ENCODE measurements at regions not wholly inside any gene's neighbourhood (a gene's known extent, or its start where the extent isn't known, plus 50 kb on each side); places are given as distances from the start of the nearest gene placed in this dataset.

- DNase-seq, result peak in 1 of 2 donors; percentile 42
Observed at GRCh38 chr10:4034907-4035598, 250.0 kb upstream of the KLF6 start.

GRCh38 chr10:4033341-4033896 is 248.4 kb upstream of the KLF6 start:
- DNase-seq, result peak in 1 of 2 donors; percentile 41

- no peak for DNase-seq
Observed at GRCh38 chr10:4029866-4030265, 244.9 kb upstream of the KLF6 start.

- DNase-seq, result no peak
Observed at GRCh38 chr10:4028854-4029583, 244.0 kb upstream of the KLF6 start.

GRCh38 chr10:4028027-4028471 is 243.0 kb upstream of the KLF6 start:
- DNase-seq, result no peak

- DNase-seq, result no peak
Observed at GRCh38 chr10:4025339-4025738, 240.3 kb upstream of the KLF6 start.

- DNase-seq, result no peak
Observed at GRCh38 chr10:4024516-4025245, 239.7 kb upstream of the KLF6 start.

GRCh38 chr10:4024027-4024426 is 239.0 kb upstream of the KLF6 start:
- no peak for DNase-seq

- DNase-seq, result no peak
Observed at GRCh38 chr10:4022473-4022872, 237.5 kb upstream of the KLF6 start.

- DNase-seq, result no peak
Observed at GRCh38 chr10:4020631-4021030, 235.6 kb upstream of the KLF6 start.

- no peak for DNase-seq
Observed at GRCh38 chr10:4018054-4018511, 233.1 kb upstream of the KLF6 start.

GRCh38 chr10:4017336-4017735 is 232.3 kb upstream of the KLF6 start:
- DNase-seq, result no peak

- no peak for DNase-seq
Observed at GRCh38 chr10:4016214-4016740, 231.3 kb upstream of the KLF6 start.

- DNase-seq, result no peak
Observed at GRCh38 chr10:4013651-4014121, 228.7 kb upstream of the KLF6 start.

- DNase-seq, result no peak
Observed at GRCh38 chr10:4012848-4013247, 227.8 kb upstream of the KLF6 start.

- DNase-seq, result no peak
Observed at GRCh38 chr10:4011136-4011812, 226.3 kb upstream of the KLF6 start.

- no peak for DNase-seq
Observed at GRCh38 chr10:4008676-4009382, 223.8 kb upstream of the KLF6 start.

- DNase-seq, result no peak
Observed at GRCh38 chr10:4007771-4008170, 222.8 kb upstream of the KLF6 start.

- no peak for DNase-seq
Observed at GRCh38 chr10:4006858-4007257, 221.8 kb upstream of the KLF6 start.

GRCh38 chr10:4006051-4006450 is 221.0 kb upstream of the KLF6 start:
- peak in 1 of 2 donors; percentile 62 for DNase-seq

- no peak for DNase-seq
Observed at GRCh38 chr10:4004990-4005389, 220.0 kb upstream of the KLF6 start.

- DNase-seq, result no peak
Observed at GRCh38 chr10:4004144-4004543, 219.1 kb upstream of the KLF6 start.

All from bone marrow (tissue), 2 donors.